ENCODE measurements at regions not wholly inside any gene's neighbourhood (a gene's known extent, or its start where the extent isn't known, plus 50 kb on each side); places are given as distances from the start of the nearest gene placed in this dataset.

GRCh38 chr10:107577221-107577620 is 412.7 kb upstream of the SORCS1 start:
- Histone ChIP-seq H3K9me3 (ENCODE audit: insufficient read depth, low read depth, low read length) (no peaks in the 10 kb centered on the region), H2AFZ (ENCODE audit: low read length) (no peak overlapping the region), H3K79me2 (ENCODE audit: insufficient read depth, low read length) (no peaks in the 10 kb centered on the region), H3K9ac (ENCODE audit: low read depth, low read length, poor library complexity, severe bottlenecking) (no peak overlapping the region), H3K4me2 (ENCODE audit: low read depth, low read length, poor library complexity, severe bottlenecking) (no peak overlapping the region), H3K4me3 (ENCODE audit: low read length, poor library complexity, severe bottlenecking) (no peak overlapping the region), H4K20me1 (ENCODE audit: insufficient read depth, low read length, poor library complexity, severe bottlenecking) (no peaks in the 10 kb centered on the region), H3K4me1 (ENCODE audit: insufficient read depth, low read length, poor library complexity, severe bottlenecking) (no peaks in the 10 kb centered on the region), H3K27me3 (ENCODE audit: insufficient read depth, low read length, poor library complexity, severe bottlenecking) (no peaks in the 10 kb centered on the region), H3K36me3 (ENCODE audit: insufficient read depth, low read length) (no peaks in the 10 kb centered on the region), H3K9me2 (replicated peaks; ENCODE audit: low read depth, low read length) (no peaks in the 10 kb centered on the region), H3F3A (ENCODE audit: low read depth) (no peaks in the 10 kb centered on the region)
- TF ChIP-seq, protein P1, sequence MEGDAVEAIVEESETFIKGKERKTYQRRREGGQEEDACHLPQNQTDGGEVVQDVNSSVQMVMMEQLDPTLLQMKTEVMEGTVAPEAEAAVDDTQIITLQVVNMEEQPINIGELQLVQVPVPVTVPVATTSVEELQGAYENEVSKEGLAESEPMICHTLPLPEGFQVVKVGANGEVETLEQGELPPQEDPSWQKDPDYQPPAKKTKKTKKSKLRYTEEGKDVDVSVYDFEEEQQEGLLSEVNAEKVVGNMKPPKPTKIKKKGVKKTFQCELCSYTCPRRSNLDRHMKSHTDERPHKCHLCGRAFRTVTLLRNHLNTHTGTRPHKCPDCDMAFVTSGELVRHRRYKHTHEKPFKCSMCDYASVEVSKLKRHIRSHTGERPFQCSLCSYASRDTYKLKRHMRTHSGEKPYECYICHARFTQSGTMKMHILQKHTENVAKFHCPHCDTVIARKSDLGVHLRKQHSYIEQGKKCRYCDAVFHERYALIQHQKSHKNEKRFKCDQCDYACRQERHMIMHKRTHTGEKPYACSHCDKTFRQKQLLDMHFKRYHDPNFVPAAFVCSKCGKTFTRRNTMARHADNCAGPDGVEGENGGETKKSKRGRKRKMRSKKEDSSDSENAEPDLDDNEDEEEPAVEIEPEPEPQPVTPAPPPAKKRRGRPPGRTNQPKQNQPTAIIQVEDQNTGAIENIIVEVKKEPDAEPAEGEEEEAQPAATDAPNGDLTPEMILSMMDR (conservative IDR thresholded peaks at IDR 0.05; ENCODE audit: low read length): no peak
- TF ChIP-seq EZH2phosphoT487 (IDR thresholded peaks at IDR 0.05; ENCODE audit: borderline replicate concordance): no peak

DNA sequence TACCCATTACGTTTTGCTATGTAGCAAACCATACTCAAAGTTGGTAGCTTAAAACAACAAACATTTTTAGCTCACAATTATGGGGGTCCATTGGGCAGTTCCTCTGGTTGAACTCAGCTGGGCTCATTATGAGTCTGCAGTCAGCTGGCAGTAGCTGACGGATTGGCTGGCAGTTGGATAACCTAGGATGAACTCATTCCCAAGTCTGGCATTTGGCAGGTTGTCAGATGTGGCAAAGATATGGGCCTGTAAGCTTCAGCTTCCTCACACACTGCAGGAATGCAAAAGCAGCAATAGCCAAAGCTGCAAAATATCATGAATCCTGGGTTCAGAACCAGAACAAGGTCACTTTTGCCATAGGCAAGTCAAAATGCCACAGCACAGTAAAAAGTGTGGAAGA is 412.2 kb upstream of the SORCS1 start:
- H3K4me2 ChIP-seq (ENCODE audit: low read depth, low read length, poor library complexity, severe bottlenecking): no peak overlapping the region
- no peak for TF ChIP-seq EZH2phosphoT487 (IDR thresholded peaks at IDR 0.05; ENCODE audit: borderline replicate concordance)
- TF ChIP-seq, protein P1 (conservative IDR thresholded peaks at IDR 0.05; ENCODE audit: low read length): no peak
- H2AFZ ChIP-seq (ENCODE audit: low read length): no peak overlapping the region
- H3K4me1 ChIP-seq (ENCODE audit: insufficient read depth, low read length, poor library complexity, severe bottlenecking): no peaks in the 10 kb centered on the region
- H3K36me3 ChIP-seq (ENCODE audit: insufficient read depth, low read length): no peaks in the 10 kb centered on the region
- H3K9me3 ChIP-seq (ENCODE audit: insufficient read depth, low read depth, low read length): no peaks in the 10 kb centered on the region
- H3K79me2 ChIP-seq (ENCODE audit: insufficient read depth, low read length): no peaks in the 10 kb centered on the region
- no peaks in the 10 kb centered on the region for H4K20me1 ChIP-seq (ENCODE audit: insufficient read depth, low read length, poor library complexity, severe bottlenecking)
- no peaks in the 10 kb centered on the region for H3K9me2 ChIP-seq (replicated peaks; ENCODE audit: low read depth, low read length)
- H3K27me3 ChIP-seq (ENCODE audit: insufficient read depth, low read length, poor library complexity, severe bottlenecking): no peaks in the 10 kb centered on the region
- H3K9ac ChIP-seq (ENCODE audit: low read depth, low read length, poor library complexity, severe bottlenecking): no peak overlapping the region
- H3K4me3 ChIP-seq (ENCODE audit: low read length, poor library complexity, severe bottlenecking): no peak overlapping the region
- no peaks in the 10 kb centered on the region for H3F3A ChIP-seq (ENCODE audit: low read depth)

DNA sequence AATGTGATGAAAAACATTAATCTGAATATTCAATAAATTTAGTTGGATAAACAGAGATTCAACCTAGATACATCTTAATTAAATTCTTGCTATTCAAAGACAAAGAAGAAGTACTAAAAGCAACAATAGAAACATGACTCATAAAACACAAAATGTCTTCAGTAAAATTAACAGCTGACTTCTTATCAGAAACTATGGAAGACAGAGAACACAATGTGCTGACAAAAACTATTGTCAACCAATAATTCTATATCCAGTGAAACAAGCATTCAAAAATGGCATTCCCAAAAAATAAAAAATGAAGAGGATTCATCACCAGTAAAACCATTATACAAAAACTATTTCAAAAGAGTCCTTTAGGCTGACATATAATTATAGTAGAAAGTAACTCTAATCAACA is 400.5 kb upstream of the SORCS1 start:
- Histone ChIP-seq H2AFZ (ENCODE audit: low read length) (no peak overlapping the region), H3K4me2 (ENCODE audit: low read depth, low read length, poor library complexity, severe bottlenecking) (no peak overlapping the region), H3K9me2 (replicated peaks; ENCODE audit: low read depth, low read length) (no peaks in the 10 kb centered on the region), H3F3A (ENCODE audit: low read depth) (no peaks in the 10 kb centered on the region), H3K9ac (ENCODE audit: low read depth, low read length, poor library complexity, severe bottlenecking) (no peak overlapping the region), H3K79me2 (ENCODE audit: insufficient read depth, low read length) (no peaks in the 10 kb centered on the region), H4K20me1 (ENCODE audit: insufficient read depth, low read length, poor library complexity, severe bottlenecking) (no peaks in the 10 kb centered on the region), H3K27me3 (ENCODE audit: insufficient read depth, low read length, poor library complexity, severe bottlenecking) (no peaks in the 10 kb centered on the region), H3K36me3 (ENCODE audit: insufficient read depth, low read length) (no peaks in the 10 kb centered on the region), H3K9me3 (ENCODE audit: insufficient read depth, low read depth, low read length) (peaks cover 3% of the 10 kb centered on the region; the same call in 1 of the 2 replicates), H3K4me1 (ENCODE audit: insufficient read depth, low read length, poor library complexity, severe bottlenecking) (no peaks in the 10 kb centered on the region), H3K4me3 (ENCODE audit: low read length, poor library complexity, severe bottlenecking) (no peak overlapping the region)
- no peak for TF ChIP-seq EZH2phosphoT487 (IDR thresholded peaks at IDR 0.05; ENCODE audit: borderline replicate concordance)
- TF ChIP-seq, protein P1 (conservative IDR thresholded peaks at IDR 0.05; ENCODE audit: low read length): no peak

All from Loucy (cell line).